GM19351 (cell line): ENCODE measurements at regions not wholly inside any gene's neighbourhood (a gene's known extent, or its start where the extent isn't known, plus 50 kb on each side); places are given as distances from the start of the nearest gene placed in this dataset.
"Not testable (repeated sequence)": the region's sequence is repeated elsewhere in the genome, so short reads cannot be mapped to it uniquely, and the experiment has no call there.

Experiments used
- ATAC-seq: cut with Tn5 transposase; IDR thresholded peaks from one replicate; pipeline ENCODE4 v1.9.1; 2021; ENCODE audit warnings: mild to moderate bottlenecking, moderate library complexity; ENCODE audit not compliant: unreplicated experiment

- no peak for ATAC-seq
These were observed 1311.7 kb downstream of the ARAP2 start for GRCh38 chr4:34932591-34932990.

DNA sequence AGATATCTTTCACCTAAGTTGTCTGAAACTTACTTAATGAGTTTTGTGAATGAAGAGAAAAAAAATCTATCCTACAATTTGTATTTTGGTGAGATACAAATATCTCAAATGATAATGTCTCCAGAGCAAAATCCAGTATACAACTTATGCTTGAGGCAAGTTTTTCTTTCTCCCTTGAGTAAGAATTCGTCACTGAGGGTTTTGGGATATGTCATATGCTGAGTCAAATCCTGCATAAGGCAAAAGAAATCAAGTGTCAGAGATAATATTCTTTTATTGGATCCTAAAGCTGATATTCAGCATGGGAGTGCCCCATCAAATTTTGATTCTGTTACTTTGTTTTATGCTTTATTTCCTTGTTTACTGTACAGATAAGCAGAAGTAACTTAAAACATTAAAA, 1308.6 kb downstream of the ARAP2 start:
- ATAC-seq = no peak

DNA sequence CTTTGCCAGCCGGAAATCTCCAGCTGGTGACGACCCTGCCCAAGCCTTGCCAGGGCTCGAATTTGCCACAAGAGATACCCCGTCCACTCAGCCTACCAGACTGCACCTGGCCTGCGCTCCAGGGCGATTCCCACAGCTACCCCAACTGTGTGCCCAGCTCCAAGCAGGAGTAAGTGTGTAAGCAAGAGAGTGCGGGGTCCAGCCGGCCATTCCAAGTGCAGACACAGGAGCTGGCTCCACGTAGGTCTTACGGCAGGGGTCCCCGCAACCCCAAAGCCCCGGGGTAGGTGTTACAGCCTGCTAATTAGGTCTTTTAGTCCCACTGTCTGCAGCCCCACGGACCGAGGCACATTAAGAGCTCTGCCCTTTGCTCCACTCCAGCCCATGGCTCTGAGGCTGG, 1305.2 kb downstream of the ARAP2 start:
- no peak for ATAC-seq

- no peak for ATAC-seq
These were observed 1300.5 kb downstream of the ARAP2 start for GRCh38 chr4:34943741-34944386.

- no peak for ATAC-seq
These were observed 1293.4 kb downstream of the ARAP2 start for GRCh38 chr4:34950926-34951325.

- no peak for ATAC-seq
These were observed 1291.0 kb downstream of the ARAP2 start for GRCh38 chr4:34953145-34953799.

- ATAC-seq = no peak
These were observed 1279.7 kb downstream of the ARAP2 start for GRCh38 chr4:34964613-34965012.

DNA sequence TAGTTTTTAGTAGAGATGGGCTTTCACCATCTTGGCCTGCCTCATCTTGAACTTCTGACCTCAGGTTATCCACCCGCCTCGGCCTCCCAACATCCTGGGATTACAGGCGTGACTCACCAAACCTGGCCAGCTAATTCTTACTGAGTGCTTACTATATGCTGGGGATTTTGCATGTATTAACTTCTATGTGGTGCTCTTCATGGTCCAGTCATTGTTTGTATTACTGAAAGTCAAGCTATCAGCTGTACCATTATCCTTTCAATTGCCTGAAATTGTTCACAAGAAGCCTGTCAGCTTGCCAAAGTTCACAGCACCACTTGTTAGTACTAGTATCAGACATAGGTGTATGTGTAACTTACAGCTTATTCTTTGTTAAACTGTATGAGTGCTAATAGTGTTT, 1272.1 kb downstream of the ARAP2 start:
- ATAC-seq = no peak

DNA sequence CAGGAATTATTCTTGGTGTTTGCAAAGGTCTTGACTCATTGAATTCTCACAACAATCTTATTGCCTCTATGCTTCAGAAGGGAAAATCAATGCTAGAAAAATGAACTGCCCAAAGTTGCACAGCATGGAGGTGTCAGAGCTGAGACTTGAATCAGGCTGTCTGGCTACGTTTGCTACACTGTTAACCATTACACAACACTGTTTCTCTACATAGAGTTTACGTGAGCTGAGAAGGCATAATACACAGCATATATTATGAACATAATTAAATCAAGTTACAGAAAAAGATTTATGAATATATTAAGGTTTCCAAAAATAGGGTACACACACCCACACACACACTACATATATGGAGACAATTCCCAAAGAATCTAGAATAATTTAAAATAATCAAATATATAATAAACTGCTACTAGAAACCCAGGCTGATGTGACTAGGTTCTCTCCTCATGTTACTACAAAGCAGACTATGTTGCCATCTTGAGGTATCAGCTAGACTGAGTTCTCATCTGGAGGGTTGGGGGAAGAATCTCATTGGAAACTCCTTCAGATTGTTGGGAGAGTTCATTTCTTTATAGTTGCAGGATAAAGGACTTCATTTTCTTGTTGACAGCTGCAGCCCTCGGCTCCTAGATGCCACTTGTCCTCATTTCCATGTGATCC, 1270.5 kb downstream of the ARAP2 start:
- ATAC-seq = no peak

DNA sequence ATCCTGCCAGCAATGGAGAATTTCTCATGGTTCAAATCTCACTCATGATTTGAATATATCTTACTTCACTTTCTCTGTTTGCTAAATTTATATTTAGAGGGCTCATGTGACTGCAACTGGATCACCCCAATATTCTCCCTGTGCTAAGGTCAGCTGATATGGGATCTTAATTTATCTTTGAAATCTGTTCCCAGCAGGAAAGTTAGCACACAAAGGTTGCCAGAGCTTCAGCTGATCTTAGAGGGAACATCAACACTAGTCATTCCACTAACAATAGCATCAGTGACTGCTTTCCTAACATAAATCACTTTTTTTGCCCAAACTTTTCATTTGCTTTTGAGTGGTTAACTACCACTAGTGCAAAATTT, 1270.0 kb downstream of the ARAP2 start:
- ATAC-seq = no peak

DNA sequence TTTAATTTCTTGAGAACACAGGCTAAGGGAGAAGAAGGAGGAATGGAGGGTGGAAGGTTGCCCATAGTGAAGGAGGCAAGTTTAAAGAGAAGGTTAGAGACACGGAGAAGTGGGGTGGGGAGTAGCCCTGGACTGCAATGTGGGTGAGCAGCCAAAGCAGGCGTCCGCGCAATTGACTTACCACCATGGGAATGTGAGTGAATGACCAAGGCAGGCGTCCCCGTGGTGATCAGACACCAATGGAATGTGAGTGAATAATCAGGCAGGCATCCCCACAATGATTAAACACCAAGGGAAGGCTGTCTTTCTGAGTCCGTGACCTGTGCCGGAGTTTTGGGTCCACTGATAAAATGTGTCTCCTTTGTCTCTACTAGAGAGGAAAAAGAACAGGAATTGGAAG, 1223.1 kb downstream of the ARAP2 start:
- not testable (repeated sequence) for ATAC-seq

GRCh38 chr4:35025152-35025834, 1219.0 kb downstream of the ARAP2 start:
- ATAC-seq = no peak

DNA sequence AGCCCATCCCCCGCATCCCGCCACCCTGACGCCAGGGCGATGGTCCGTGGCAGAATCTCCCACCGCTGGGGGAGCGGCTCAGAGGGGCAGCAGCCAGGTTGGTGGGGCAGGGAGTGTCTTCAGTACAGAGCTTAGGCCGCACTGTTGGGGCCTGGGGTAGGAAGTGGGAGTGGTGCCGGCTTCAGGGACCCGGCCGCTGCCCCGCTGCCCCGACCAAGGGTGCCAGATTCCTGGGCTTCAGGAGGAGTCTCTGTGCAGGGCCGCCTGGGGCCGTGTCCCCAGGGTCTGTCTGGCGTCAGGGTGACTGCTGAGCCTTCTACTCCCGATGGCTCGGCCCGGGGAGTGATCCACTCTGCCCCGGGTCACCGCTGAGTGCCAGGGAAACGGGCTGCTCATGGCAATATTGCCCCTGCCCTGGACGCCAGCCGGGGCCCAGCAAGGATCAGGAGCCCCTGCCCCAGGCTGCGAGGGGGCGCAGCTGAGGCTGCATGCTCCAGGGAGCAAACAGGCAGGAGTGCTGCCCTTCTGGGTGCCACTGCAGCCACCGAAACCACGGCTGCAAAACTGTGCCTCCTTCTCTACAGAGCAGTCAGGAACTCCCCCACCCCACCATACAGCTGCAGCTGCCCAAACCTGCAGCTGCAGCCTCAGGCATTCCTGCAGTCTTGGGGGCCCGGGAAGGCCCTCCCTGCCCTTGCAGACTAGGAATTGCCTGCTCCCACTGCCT, 1206.1 kb downstream of the ARAP2 start:
- no peak for ATAC-seq

DNA sequence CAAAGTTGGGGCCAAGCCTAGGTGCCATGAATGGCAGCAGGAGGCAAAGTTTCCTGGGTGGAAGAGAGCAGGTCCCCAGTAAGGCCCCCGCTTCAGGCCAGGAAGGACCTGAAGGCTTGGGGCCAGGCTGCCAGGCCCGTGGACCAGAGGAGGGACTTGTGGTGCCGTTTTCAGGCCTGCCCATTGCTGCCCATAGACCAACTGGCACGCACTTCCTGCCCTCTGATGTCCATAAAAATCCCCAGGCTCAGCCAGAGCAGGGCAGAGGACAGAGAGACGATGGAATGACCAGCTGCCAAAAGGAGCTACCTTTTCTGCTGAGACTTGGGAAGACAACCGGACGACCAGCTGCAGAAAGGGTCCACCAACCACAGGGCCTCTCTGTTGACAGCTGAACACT, 1205.5 kb downstream of the ARAP2 start:
- no peak for ATAC-seq

GRCh38 chr4:35052546-35052945, 1191.8 kb downstream of the ARAP2 start:
- no peak for ATAC-seq

DNA sequence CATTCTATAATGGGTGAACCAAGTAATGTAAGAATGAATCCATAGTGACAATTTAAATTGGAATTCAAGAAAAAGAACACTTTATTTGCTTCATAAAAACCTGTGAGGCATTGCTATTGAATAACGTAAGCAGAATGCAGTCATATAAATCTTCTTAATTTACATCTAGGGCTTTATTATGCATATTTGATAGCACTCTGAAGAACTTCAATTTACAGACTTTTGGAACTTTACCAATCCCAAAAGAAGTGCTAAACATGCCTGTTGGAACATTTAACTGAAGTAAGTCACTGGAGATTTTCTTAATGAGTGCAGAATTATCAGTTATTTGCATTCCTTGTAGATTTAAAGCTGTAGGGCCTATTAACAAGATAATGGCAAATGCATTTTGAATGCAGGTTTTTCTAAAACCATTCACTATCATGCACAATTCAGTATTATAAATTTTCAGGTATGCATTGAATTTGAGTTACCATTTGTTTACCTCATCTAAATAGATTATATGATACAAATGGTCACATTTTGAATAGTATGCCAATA, 1181.2 kb downstream of the ARAP2 start:
- no peak for ATAC-seq

DNA sequence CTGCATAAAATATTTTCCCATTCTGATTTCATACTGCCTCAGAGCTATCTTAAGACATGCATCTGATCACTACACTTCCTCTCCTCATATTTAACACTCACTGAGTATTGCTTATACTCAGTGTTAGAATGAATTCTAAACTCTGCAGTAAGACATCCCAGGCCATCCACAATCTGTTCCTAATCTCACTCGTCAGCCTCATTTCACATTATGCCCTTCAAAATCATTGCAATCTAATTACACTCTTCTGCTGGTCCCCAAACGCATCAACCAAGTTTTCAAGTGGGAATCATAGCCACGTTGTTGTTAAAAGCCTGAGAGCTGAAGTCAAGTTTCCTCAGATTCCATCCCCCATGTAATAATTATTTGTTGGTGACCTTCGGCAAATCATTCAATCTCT, 1177.9 kb downstream of the ARAP2 start:
- no peak for ATAC-seq

- no peak for ATAC-seq
These were observed 1163.5 kb downstream of the ARAP2 start for GRCh38 chr4:35080799-35081198.

DNA sequence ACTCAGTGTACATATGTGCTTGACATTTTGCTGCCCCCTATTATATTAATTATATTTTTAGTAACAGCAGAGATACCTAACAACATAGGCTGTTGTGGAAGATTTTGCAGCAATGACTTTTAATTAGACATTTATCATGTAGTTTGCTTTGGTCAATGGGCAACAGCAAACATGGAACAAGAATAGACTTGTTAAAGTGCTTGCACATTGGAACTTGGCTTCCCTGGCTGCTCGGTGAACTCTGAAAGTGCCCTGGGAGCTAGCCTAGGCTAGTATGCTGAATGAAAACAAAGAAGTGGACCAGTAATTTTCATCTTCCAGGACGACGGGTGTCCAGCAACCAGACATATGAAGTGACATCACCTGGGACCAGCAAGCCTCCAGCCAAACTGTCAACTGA, 1157.1 kb downstream of the ARAP2 start:
- no peak for ATAC-seq

DNA sequence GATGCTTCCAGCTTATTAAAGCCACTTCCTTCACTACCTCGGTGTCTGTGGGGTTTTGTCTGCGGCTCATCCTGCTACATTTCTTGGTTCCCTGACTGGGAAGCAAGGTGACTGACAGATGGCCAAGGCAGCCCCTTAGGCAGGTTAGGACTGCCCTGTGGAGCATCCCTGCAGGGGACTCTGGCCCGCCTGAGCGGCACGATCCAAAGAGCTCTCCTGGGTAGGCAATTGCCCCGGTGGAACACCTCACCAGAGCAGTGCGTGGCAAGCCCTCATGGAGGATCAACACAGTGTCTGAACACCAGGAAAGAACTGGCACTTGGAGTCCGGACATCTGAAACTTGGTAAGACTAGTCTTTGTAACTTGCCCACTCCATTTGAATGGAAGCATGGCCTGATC, 1143.4 kb downstream of the ARAP2 start:
- no peak for ATAC-seq

- no peak for ATAC-seq
These were observed 1142.2 kb downstream of the ARAP2 start for GRCh38 chr4:35102066-35102465.
